ENCODE measurements at regions not wholly inside any gene's neighbourhood (a gene's known extent, or its start where the extent isn't known, plus 50 kb on each side); places are given as distances from the start of the nearest gene placed in this dataset.

GRCh38 chr10:10702211-10702610 is 315.5 kb upstream of the CELF2 start:
- H3K36me3 ChIP-seq (ENCODE audit: control insufficient read depth, insufficient read depth, low read length): no peaks in the 10 kb centered on the region
- Mint-ChIP-seq H3K36me3 (no peaks in the 10 kb centered on the region), H3K4me3 (no peak overlapping the region), H3K9me3 (no peaks in the 10 kb centered on the region), H3K27ac (no peak overlapping the region), H3K27me3 (ENCODE audit: low read depth in 2 of 2) (peaks cover 0 to 7% of the 10 kb centered on the region in 2 donors), H3K4me1 (no peaks in the 10 kb centered on the region)
- 50% methylated on average over 1 of the region's 1 CpG for WGBS (ENCODE audit: insufficient coverage)
- no peaks in the 10 kb centered on the region for H3K27me3 ChIP-seq (ENCODE audit: control insufficient read depth, insufficient read depth, low read length)
- TF ChIP-seq CTCF (IDR thresholded peaks at IDR 0.05): no peak
- H3K27ac ChIP-seq (ENCODE audit: low read length): no peak overlapping the region
- DNase-seq (no peak), ATAC-seq (no peak)
- intact Hi-C loops (cut with micrococcal nuclease): no loop called here
- no peaks in the 10 kb centered on the region for H3K4me1 ChIP-seq (ENCODE audit: control insufficient read depth, insufficient read depth, low read length)
- no peaks in the 10 kb centered on the region for H3K9me3 ChIP-seq (ENCODE audit: control insufficient read depth, insufficient read depth, low read length)
- H3K4me3 ChIP-seq (ENCODE audit: low read length): no peak overlapping the region

- H3K27me3 Mint-ChIP-seq (ENCODE audit: low read depth in 2 of 2): peaks cover 0 to 4% of the 10 kb centered on the region in 2 donors
Measured at GRCh38 chr10:10703382-10703781, 314.3 kb upstream of the CELF2 start.

GRCh38 chr10:10712155-10712704 is 305.4 kb upstream of the CELF2 start:
- no peak for TF ChIP-seq CTCF (IDR thresholded peaks at IDR 0.05)
- intact Hi-C loops (cut with micrococcal nuclease): no loop called here
- DNase-seq (no peak), ATAC-seq (no peak)
- no peak overlapping the region for H3K4me3 ChIP-seq (ENCODE audit: low read length)
- no peak overlapping the region for H3K27ac Mint-ChIP-seq
- H3K27ac ChIP-seq (ENCODE audit: low read length): no peak overlapping the region
- no peaks in the 10 kb centered on the region for H3K27me3 Mint-ChIP-seq (ENCODE audit: low read depth in 2 of 2)
- no peaks in the 10 kb centered on the region for H3K4me1 Mint-ChIP-seq
- WGBS (ENCODE audit: insufficient coverage): 89% methylated on average over 7 of the region's 7 CpGs
- H3K9me3 Mint-ChIP-seq: peaks cover 0 to 2% of the 10 kb centered on the region in 2 donors
- H3K36me3 ChIP-seq (ENCODE audit: control insufficient read depth, insufficient read depth, low read length): no peaks in the 10 kb centered on the region
- H3K27me3 ChIP-seq (ENCODE audit: control insufficient read depth, insufficient read depth, low read length): no peaks in the 10 kb centered on the region
- no peak overlapping the region for H3K4me3 Mint-ChIP-seq
- no peaks in the 10 kb centered on the region for H3K9me3 ChIP-seq (ENCODE audit: control insufficient read depth, insufficient read depth, low read length)
- no peaks in the 10 kb centered on the region for H3K36me3 Mint-ChIP-seq
- no peaks in the 10 kb centered on the region for H3K4me1 ChIP-seq (ENCODE audit: control insufficient read depth, insufficient read depth, low read length)

More at GRCh38 chr10:10703382-10703781, 314.3 kb upstream of the CELF2 start:
- DNase-seq (no peak), ATAC-seq (no peak)
- no peak for TF ChIP-seq CTCF (IDR thresholded peaks at IDR 0.05)
- Mint-ChIP-seq H3K4me1 (no peaks in the 10 kb centered on the region), H3K36me3 (no peaks in the 10 kb centered on the region), H3K27ac (no peak overlapping the region), H3K9me3 (no peaks in the 10 kb centered on the region), H3K4me3 (no peak overlapping the region)
- 91% methylated on average over 1 of the region's 2 CpGs for WGBS (ENCODE audit: insufficient coverage)
- H3K4me3 ChIP-seq (ENCODE audit: low read length): no peak overlapping the region
- no peaks in the 10 kb centered on the region for H3K27me3 ChIP-seq (ENCODE audit: control insufficient read depth, insufficient read depth, low read length)
- H3K36me3 ChIP-seq (ENCODE audit: control insufficient read depth, insufficient read depth, low read length): no peaks in the 10 kb centered on the region
- H3K4me1 ChIP-seq (ENCODE audit: control insufficient read depth, insufficient read depth, low read length): no peaks in the 10 kb centered on the region
- no peaks in the 10 kb centered on the region for H3K9me3 ChIP-seq (ENCODE audit: control insufficient read depth, insufficient read depth, low read length)
- intact Hi-C loops (cut with micrococcal nuclease): no loop called here
- H3K27ac ChIP-seq (ENCODE audit: low read length): no peak overlapping the region

- Histone ChIP-seq H3K27ac (ENCODE audit: low read length) (no peak overlapping the region), H3K4me1 (ENCODE audit: control insufficient read depth, insufficient read depth, low read length) (no peaks in the 10 kb centered on the region), H3K27me3 (ENCODE audit: control insufficient read depth, insufficient read depth, low read length) (no peaks in the 10 kb centered on the region), H3K4me3 (ENCODE audit: low read length) (no peak overlapping the region), H3K9me3 (ENCODE audit: control insufficient read depth, insufficient read depth, low read length) (no peaks in the 10 kb centered on the region), H3K36me3 (ENCODE audit: control insufficient read depth, insufficient read depth, low read length) (no peaks in the 10 kb centered on the region)
- Mint-ChIP-seq H3K27ac (no peak overlapping the region), H3K36me3 (no peaks in the 10 kb centered on the region), H3K4me1 (no peaks in the 10 kb centered on the region), H3K9me3 (peaks cover 0 to 2% of the 10 kb centered on the region in 2 donors), H3K4me3 (no peak overlapping the region), H3K27me3 (ENCODE audit: low read depth in 2 of 2) (no peaks in the 10 kb centered on the region)
- TF ChIP-seq CTCF (IDR thresholded peaks at IDR 0.05): no peak
- WGBS (ENCODE audit: insufficient coverage): 100% methylated on average over 2 of the region's 2 CpGs
- ATAC-seq (no peak), DNase-seq (no peak)
- intact Hi-C loops (cut with micrococcal nuclease): no loop called here
Measured at GRCh38 chr10:10714327-10714726, 303.3 kb upstream of the CELF2 start.
